ENCODE measurements at regions not wholly inside any gene's neighbourhood (a gene's known extent, or its start where the extent isn't known, plus 50 kb on each side); places are given as distances from the start of the nearest gene placed in this dataset.

DNA sequence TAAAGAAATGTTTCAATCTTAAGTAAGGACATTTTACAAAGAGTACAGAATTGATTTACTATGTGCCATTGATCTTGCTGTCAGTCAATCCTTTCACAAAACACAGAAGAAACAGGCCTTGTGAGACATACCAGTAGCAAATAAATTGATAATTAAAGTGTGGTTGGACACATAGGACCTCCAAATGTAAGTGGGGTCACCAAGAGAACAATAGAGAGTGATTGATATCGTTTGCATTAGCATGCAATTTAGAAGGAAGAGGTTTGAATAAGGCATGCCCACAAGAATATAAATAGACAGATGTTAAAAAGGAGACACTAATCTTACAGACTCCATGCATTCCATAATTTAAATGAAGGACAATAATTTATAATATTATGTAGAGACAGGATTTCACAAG is 1628.3 kb downstream of the PCDH9 start:
- no peaks in the 10 kb centered on the region for H3K9me3 ChIP-seq

DNA sequence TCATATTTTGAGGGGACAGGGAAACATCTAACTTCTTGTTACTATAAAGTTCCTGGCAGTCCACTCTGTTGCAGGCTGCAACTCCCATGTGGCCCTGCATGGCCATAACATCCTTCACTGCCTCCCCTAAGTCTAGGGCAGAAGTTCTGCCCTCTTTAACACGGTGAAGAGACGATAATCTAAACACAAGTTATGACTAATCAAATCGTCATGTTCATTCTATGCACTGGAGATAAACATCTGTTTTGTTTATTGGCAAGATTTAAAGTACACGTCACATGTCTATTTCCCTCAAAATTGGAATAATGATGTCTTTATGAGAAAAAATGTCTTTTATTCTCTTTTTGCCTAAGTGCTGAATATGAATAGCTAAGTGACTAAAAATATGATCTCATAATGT is 1629.4 kb downstream of the PCDH9 start:
- in situ Hi-C loops (cut with MboI; ENCODE audit: low sequenced_read_pairs in 4 of 4) (no loop called here), intact Hi-C loops (cut with DNase I; ENCODE audit: low total_unique reads) (no loop called here)
- Histone ChIP-seq H3K4me3 (no peak overlapping the region), H3K9me3 (no peaks in the 10 kb centered on the region), H3K4me1 (no peaks in the 10 kb centered on the region), H3K36me3 (no peaks in the 10 kb centered on the region), H3K27me3 (no peaks in the 10 kb centered on the region), H3K27ac (no peak overlapping the region)
- TF ChIP-seq POLR2A (IDR thresholded peaks at IDR 0.05) = no peak
- TF ChIP-seq, protein P1, sequence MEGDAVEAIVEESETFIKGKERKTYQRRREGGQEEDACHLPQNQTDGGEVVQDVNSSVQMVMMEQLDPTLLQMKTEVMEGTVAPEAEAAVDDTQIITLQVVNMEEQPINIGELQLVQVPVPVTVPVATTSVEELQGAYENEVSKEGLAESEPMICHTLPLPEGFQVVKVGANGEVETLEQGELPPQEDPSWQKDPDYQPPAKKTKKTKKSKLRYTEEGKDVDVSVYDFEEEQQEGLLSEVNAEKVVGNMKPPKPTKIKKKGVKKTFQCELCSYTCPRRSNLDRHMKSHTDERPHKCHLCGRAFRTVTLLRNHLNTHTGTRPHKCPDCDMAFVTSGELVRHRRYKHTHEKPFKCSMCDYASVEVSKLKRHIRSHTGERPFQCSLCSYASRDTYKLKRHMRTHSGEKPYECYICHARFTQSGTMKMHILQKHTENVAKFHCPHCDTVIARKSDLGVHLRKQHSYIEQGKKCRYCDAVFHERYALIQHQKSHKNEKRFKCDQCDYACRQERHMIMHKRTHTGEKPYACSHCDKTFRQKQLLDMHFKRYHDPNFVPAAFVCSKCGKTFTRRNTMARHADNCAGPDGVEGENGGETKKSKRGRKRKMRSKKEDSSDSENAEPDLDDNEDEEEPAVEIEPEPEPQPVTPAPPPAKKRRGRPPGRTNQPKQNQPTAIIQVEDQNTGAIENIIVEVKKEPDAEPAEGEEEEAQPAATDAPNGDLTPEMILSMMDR (IDR thresholded peaks at IDR 0.05 in 4 of 5, conservative IDR thresholded peaks at IDR 0.05 in 1 of 5) = no peak
- DNase-seq (no peak), ATAC-seq (no peak)

More for the DNA sequence above, 1628.3 kb downstream of the PCDH9 start:
- H3K27ac ChIP-seq = no peak overlapping the region
- no peaks in the 10 kb centered on the region for H3K36me3 ChIP-seq
- in situ Hi-C loops (cut with MboI; ENCODE audit: low sequenced_read_pairs in 4 of 4) = no loop called here
- H3K4me1 ChIP-seq = no peaks in the 10 kb centered on the region
- no peak overlapping the region for H3K4me3 ChIP-seq
- ATAC-seq = no peak
- no peaks in the 10 kb centered on the region for H3K27me3 ChIP-seq
- no peak for DNase-seq
- intact Hi-C loops (cut with DNase I; ENCODE audit: low total_unique reads) = no loop called here
- TF ChIP-seq, protein P1 (IDR thresholded peaks at IDR 0.05 in 4 of 5, conservative IDR thresholded peaks at IDR 0.05 in 1 of 5) = no peak
- no peak for TF ChIP-seq POLR2A (IDR thresholded peaks at IDR 0.05)

DNA sequence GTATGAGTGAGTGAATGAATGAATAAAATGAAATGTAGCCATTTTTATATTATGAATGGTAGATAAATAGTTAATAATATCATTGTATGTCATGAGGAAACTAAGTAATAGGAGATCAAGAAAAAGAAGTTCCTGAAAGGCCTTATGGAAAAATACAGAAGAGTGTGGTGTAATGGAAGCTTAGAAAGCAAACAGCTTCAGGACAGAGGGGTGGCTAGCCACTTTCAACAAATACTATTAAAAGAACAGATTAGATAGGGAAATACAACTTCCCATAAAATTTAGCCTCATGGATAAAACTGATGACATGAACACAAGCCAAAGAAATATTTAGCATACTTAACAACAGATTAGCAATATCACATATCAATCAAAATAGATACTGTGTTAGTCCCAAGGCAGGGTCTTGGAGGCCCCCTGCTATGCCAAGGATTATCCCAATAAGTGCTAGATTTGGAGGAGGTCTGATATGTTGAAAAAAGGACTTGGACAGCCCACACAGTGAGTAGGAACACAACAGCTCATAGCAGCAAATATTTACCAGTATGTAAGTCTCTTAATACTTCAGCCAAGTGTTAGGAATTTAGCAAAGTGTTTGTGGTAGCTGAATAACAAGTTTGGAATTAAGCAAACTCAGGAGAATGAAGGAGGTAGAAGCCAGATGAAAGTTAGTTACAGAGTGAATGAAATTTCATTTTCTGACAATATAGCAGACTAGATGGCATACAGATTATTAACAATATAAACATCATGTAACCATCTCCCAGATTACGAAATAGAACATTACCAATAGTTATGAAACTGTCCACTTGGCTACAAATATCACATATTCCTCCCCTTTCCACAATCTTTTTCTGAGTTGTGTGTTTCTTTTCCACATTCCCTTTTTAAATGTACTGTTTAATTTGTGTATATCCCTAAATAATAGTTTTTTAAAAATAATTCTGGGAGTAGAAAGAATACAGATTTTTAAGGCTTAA is 1632.0 kb downstream of the PCDH9 start:
- intact Hi-C loops (cut with DNase I; ENCODE audit: low total_unique reads) (no loop called here), in situ Hi-C loops (cut with MboI; ENCODE audit: low sequenced_read_pairs in 4 of 4) (no loop called here)
- Histone ChIP-seq H3K27me3 (no peaks in the 10 kb centered on the region), H3K4me3 (no peak overlapping the region), H3K4me1 (no peaks in the 10 kb centered on the region), H3K9me3 (no peaks in the 10 kb centered on the region), H3K27ac (no peak overlapping the region), H3K36me3 (no peaks in the 10 kb centered on the region)
- TF ChIP-seq, protein P1 (IDR thresholded peaks at IDR 0.05 in 4 of 5, conservative IDR thresholded peaks at IDR 0.05 in 1 of 5) = no peak
- no peak for TF ChIP-seq POLR2A (IDR thresholded peaks at IDR 0.05)
- no peak for DNase-seq
- ATAC-seq = peak in 1 of 2 donors; percentile 19

DNA sequence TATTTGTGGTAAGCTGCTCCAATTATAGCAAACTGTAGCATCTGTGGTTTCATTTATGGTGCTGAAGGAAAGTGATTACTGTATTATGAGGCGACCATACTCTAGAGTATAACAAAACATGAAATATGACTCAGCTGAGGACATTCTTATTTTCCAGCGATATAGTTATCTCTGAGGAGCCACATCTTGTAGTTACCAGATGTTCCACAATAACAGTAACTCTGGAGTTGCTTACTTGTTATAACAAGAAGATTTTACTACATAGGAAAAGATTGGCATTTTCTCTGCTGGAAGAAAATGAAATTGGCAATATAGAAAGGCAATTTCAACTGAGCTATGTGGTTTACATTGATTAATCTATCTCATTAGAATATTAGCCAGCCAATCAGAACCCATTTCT is 1634.2 kb downstream of the PCDH9 start:
- no peak for TF ChIP-seq POLR2A (IDR thresholded peaks at IDR 0.05)
- TF ChIP-seq, protein P1 (IDR thresholded peaks at IDR 0.05 in 4 of 5, conservative IDR thresholded peaks at IDR 0.05 in 1 of 5) = no peak
- in situ Hi-C loops (cut with MboI; ENCODE audit: low sequenced_read_pairs in 4 of 4) = no loop called here
- Histone ChIP-seq H3K9me3 (no peaks in the 10 kb centered on the region), H3K27me3 (no peaks in the 10 kb centered on the region), H3K36me3 (no peaks in the 10 kb centered on the region), H3K4me3 (no peak overlapping the region), H3K4me1 (no peaks in the 10 kb centered on the region), H3K27ac (no peak overlapping the region)
- no peak for ATAC-seq
- intact Hi-C loops (cut with DNase I; ENCODE audit: low total_unique reads) = no loop called here
- DNase-seq = no peak

Data from gastrocnemius medialis (tissue), 4 donors.